Caco-2 (cell line): ENCODE measurements at regions not wholly inside any gene's neighbourhood (a gene's known extent, or its start where the extent isn't known, plus 50 kb on each side); places are given as distances from the start of the nearest gene placed in this dataset.

Source experiments
- BruUV-seq: library from RNA; stranded (reverse); fragments of 400-500 nt; replicated peaks from 2 replicates; lab custom pipeline; 2021; lab: Mats Ljungman, UMichigan
- CTCF ChIA-PET: fragments of 300-600 bp; sonication (Branson Sonifier 250); formaldehyde crosslinking; loops from one replicate; lab custom pipeline; 2022; ENCODE audit warnings: antibody characterized with exemption; lab: Charles Lee
- POLR2A ChIA-PET: fragments of 300-600 bp; sonication (Branson Sonifier 250); formaldehyde crosslinking; loops from one replicate; lab custom pipeline; 2022; ENCODE audit warnings: antibody characterized with exemption; lab: Charles Lee
- DNase-seq, 2 experiments: peaks; one replicate each; pipeline versions ENCODE4 v3.0.0 to v3.0.0-alpha.2; 2020 to 2022
- H3K27me3 ChIP-seq: replicated peaks from 2 replicates; pipeline ENCODE4 v1.6.0; 2011; ENCODE audit warnings: low read length; ENCODE audit not compliant: control insufficient read depth, insufficient read depth
- H3K36me3 ChIP-seq: 2 replicates; pipeline ENCODE4 v1.5.1; 2011; ENCODE audit warnings: low read length; ENCODE audit not compliant: control insufficient read depth, insufficient read depth
- H3K4me1 ChIP-seq: fragments of 250-450 bp; sonication (Bioruptor Pico); 2 replicates; pipeline ENCODE4 v1.5.1; 2020; ENCODE audit warnings: mild to moderate bottlenecking
- H3K4me3 ChIP-seq: 2 replicates; pipeline ENCODE4 v1.5.1; 2011; ENCODE audit warnings: low read depth, mild to moderate bottlenecking, control low read depth, low read length
- H3K9me3 ChIP-seq: fragments of 250-450 bp; sonication (Bioruptor Pico); 2 replicates; pipeline ENCODE4 v1.5.1; 2020; ENCODE audit warnings: mild to moderate bottlenecking, moderate library complexity
- H3K27ac Mint-ChIP-seq: one replicate; pipeline ENCODE4 v1.8.0; 2022; ENCODE audit warnings: mixed read lengths; ENCODE audit not compliant: unreplicated experiment
- H3K27me3 Mint-ChIP-seq: one replicate; pipeline ENCODE4 v1.8.0; 2022; ENCODE audit warnings: mixed read lengths; ENCODE audit not compliant: insufficient read depth, unreplicated experiment
- H3K36me3 Mint-ChIP-seq: one replicate; pipeline ENCODE4 v1.8.0; 2022; ENCODE audit warnings: mild to moderate bottlenecking, mixed read lengths; ENCODE audit not compliant: insufficient read depth, unreplicated experiment
- H3K4me1 Mint-ChIP-seq: one replicate; pipeline ENCODE4 v1.8.0; 2022; ENCODE audit warnings: low read depth, mixed read lengths; ENCODE audit not compliant: unreplicated experiment
- H3K4me3 Mint-ChIP-seq: one replicate; pipeline ENCODE4 v1.8.0; 2022; ENCODE audit warnings: mild to moderate bottlenecking, moderate library complexity, mixed read lengths; ENCODE audit not compliant: unreplicated experiment
- H3K9me3 Mint-ChIP-seq: one replicate; pipeline ENCODE4 v1.8.0; 2022; ENCODE audit warnings: mixed read lengths; ENCODE audit not compliant: unreplicated experiment
- CTCF ChIP-seq, 2 experiments: fragments of 200-600 bp in 1 of 2; IDR thresholded peaks; 1 replicate in 1 of 2; 2 replicates in 1 of 2; pipeline versions ENCODE4 v1.5.1 to v1.8.0; 2011 to 2022; ENCODE audit warnings: antibody characterized with exemption in 1 of 2, control low read depth in 1 of 2, inconsistent platforms in 1 of 2, low read depth in 1 of 2, low read length in 1 of 2, mild to moderate bottlenecking in 1 of 2, moderate library complexity in 1 of 2; ENCODE audit not compliant: insufficient read depth in 1 of 2, severe bottlenecking in 1 of 2, unreplicated experiment in 1 of 2
- intact Hi-C: fragments of 100-400 bp; cut with micrococcal nuclease; formaldehyde crosslinking; loops from one replicate; pipeline ENCODE4 v1.10.0; 2022; ENCODE audit not compliant: unreplicated experiment

- DNase-seq, result no peak
- TF ChIP-seq CTCF (IDR thresholded peaks at IDR 0.05; ENCODE audit: insufficient read depth in 1 of 2, low read depth in 1 of 2, low read length in 1 of 2, severe bottlenecking in 1 of 2, unreplicated experiment in 1 of 2), result no peak
- BruUV-seq, result no TSS peak
- H3K27me3 Mint-ChIP-seq, result peaks cover 28% of the 10 kb centered on the region
- H3K36me3 Mint-ChIP-seq, result no peaks in the 10 kb centered on the region
- Histone ChIP-seq H3K27me3 (no peaks in the 10 kb centered on the region), H3K4me3 (no peak overlapping the region), H3K9me3 (no peaks in the 10 kb centered on the region), H3K36me3 (no peaks in the 10 kb centered on the region), H3K4me1 (no peaks in the 10 kb centered on the region)
- ChIA-PET POLR2A (no interaction called here), CTCF (no interaction called here)
- H3K4me1 Mint-ChIP-seq, result no peaks in the 10 kb centered on the region
- no peak overlapping the region for H3K4me3 Mint-ChIP-seq
- no peaks in the 10 kb centered on the region for H3K9me3 Mint-ChIP-seq
- intact Hi-C loops, result no loop called here
- H3K27ac Mint-ChIP-seq, result no peak overlapping the region
Observed at GRCh38 chr5:61840361-61840760, 465.6 kb upstream of the KIF2A start.

- H3K9me3 ChIP-seq, result no peaks in the 10 kb centered on the region
- no peaks in the 10 kb centered on the region for H3K27me3 ChIP-seq
- TF ChIP-seq CTCF (IDR thresholded peaks at IDR 0.05; ENCODE audit: insufficient read depth in 1 of 2, low read depth in 1 of 2, low read length in 1 of 2, severe bottlenecking in 1 of 2, unreplicated experiment in 1 of 2), result no peak
- Mint-ChIP-seq H3K9me3 (no peaks in the 10 kb centered on the region), H3K27ac (no peak overlapping the region), H3K4me1 (no peaks in the 10 kb centered on the region), H3K4me3 (no peak overlapping the region), H3K36me3 (no peaks in the 10 kb centered on the region), H3K27me3 (peaks cover 20% of the 10 kb centered on the region)
- no peaks in the 10 kb centered on the region for H3K4me1 ChIP-seq
- CTCF ChIA-PET, result no interaction called here
- DNase-seq, result no peak
- intact Hi-C loops, result no loop called here
- POLR2A ChIA-PET, result no interaction called here
- H3K4me3 ChIP-seq, result no peak overlapping the region
- no TSS peak for BruUV-seq
- no peaks in the 10 kb centered on the region for H3K36me3 ChIP-seq
Observed at GRCh38 chr5:61842840-61843239, 463.2 kb upstream of the KIF2A start.

GRCh38 chr5:61850696-61851095, 455.3 kb upstream of the KIF2A start:
- Mint-ChIP-seq H3K27ac (no peak overlapping the region), H3K36me3 (no peaks in the 10 kb centered on the region), H3K4me3 (no peak overlapping the region), H3K4me1 (no peaks in the 10 kb centered on the region), H3K27me3 (peaks cover 8% of the 10 kb centered on the region), H3K9me3 (no peaks in the 10 kb centered on the region)
- no TSS peak for BruUV-seq
- no peaks in the 10 kb centered on the region for H3K4me1 ChIP-seq
- DNase-seq, result no peak
- H3K9me3 ChIP-seq, result no peaks in the 10 kb centered on the region; the same call in 1 of the 2 replicates
- ChIA-PET CTCF (no interaction called here), POLR2A (no interaction called here)
- H3K36me3 ChIP-seq, result no peaks in the 10 kb centered on the region
- TF ChIP-seq CTCF (IDR thresholded peaks at IDR 0.05; ENCODE audit: insufficient read depth in 1 of 2, low read depth in 1 of 2, low read length in 1 of 2, severe bottlenecking in 1 of 2, unreplicated experiment in 1 of 2), result no peak
- no peaks in the 10 kb centered on the region for H3K27me3 ChIP-seq
- H3K4me3 ChIP-seq, result no peak overlapping the region
- intact Hi-C loops, result no loop called here
